ENCODE measurements at regions not wholly inside any gene's neighbourhood (a gene's known extent, or its start where the extent isn't known, plus 50 kb on each side); places are given as distances from the start of the nearest gene placed in this dataset.
"Not testable (repeated sequence)": the region's sequence is repeated elsewhere in the genome, so short reads cannot be mapped to it uniquely, and the experiment has no call there.

- DNase-seq, result no peak
These were observed 355.1 kb upstream of the DAB2 start for GRCh38 chr5:39779831-39780230.

GRCh38 chr5:39775797-39776365 is 351.1 kb upstream of the DAB2 start:
- DNase-seq, result no peak

- DNase-seq, result no peak
These were observed 350.5 kb upstream of the DAB2 start for GRCh38 chr5:39775086-39775796.

- no peak for DNase-seq
These were observed 349.8 kb upstream of the DAB2 start for GRCh38 chr5:39774605-39775004.

- DNase-seq, result no peak
These were observed 347.5 kb upstream of the DAB2 start for GRCh38 chr5:39772307-39772706.

GRCh38 chr5:39767916-39768315 is 343.1 kb upstream of the DAB2 start:
- DNase-seq, result no peak

- no peak for DNase-seq
These were observed 340.6 kb upstream of the DAB2 start for GRCh38 chr5:39765366-39765765.

- no peak for DNase-seq
These were observed 338.0 kb upstream of the DAB2 start for GRCh38 chr5:39762761-39763160.

- no peak for DNase-seq
These were observed 336.6 kb upstream of the DAB2 start for GRCh38 chr5:39761199-39761950.

GRCh38 chr5:39760385-39761198 is 335.8 kb upstream of the DAB2 start:
- DNase-seq, result no peak

- DNase-seq, result no peak
These were observed 334.9 kb upstream of the DAB2 start for GRCh38 chr5:39759701-39760100.

- no peak for DNase-seq
These were observed 333.6 kb upstream of the DAB2 start for GRCh38 chr5:39758426-39758825.

GRCh38 chr5:39757131-39757530 is 332.4 kb upstream of the DAB2 start:
- no peak for DNase-seq

- peak; percentile 23 for DNase-seq
These were observed 331.2 kb upstream of the DAB2 start for GRCh38 chr5:39755986-39756385.

GRCh38 chr5:39755452-39755851 is 330.7 kb upstream of the DAB2 start:
- no peak for DNase-seq

GRCh38 chr5:39753747-39754146 is 329.0 kb upstream of the DAB2 start:
- DNase-seq, result not testable (repeated sequence)

GRCh38 chr5:39750661-39751060 is 325.9 kb upstream of the DAB2 start:
- DNase-seq, result no peak

- DNase-seq, result no peak
These were observed 318.1 kb upstream of the DAB2 start for GRCh38 chr5:39742916-39743315.

GRCh38 chr5:39740404-39740803 is 315.6 kb upstream of the DAB2 start:
- DNase-seq, result no peak

- DNase-seq, result no peak
These were observed 307.4 kb upstream of the DAB2 start for GRCh38 chr5:39732166-39732565.

GRCh38 chr5:39730699-39731098 is 305.9 kb upstream of the DAB2 start:
- DNase-seq, result no peak

GRCh38 chr5:39730006-39730405 is 305.2 kb upstream of the DAB2 start:
- DNase-seq, result no peak

- no peak for DNase-seq
These were observed 301.7 kb upstream of the DAB2 start for GRCh38 chr5:39726467-39726866.
